Sigmoid colon (tissue), 4 donors: ENCODE measurements at regions not wholly inside any gene's neighbourhood (a gene's known extent, or its start where the extent isn't known, plus 50 kb on each side); places are given as distances from the start of the nearest gene placed in this dataset.

Experiments
- EP300 ChIP-seq, 4 donors: sonication (generic); formaldehyde crosslinking; IDR thresholded peaks; one replicate each; pipeline ENCODE4 v1.6.1; 2017; ENCODE audit warnings: antibody characterized with exemption in 4 of 4
- POLR2A ChIP-seq, 2 donors: fragments of 450-650 bp; IDR thresholded peaks; one replicate each; pipeline ENCODE4 v1.6.1; 2016; ENCODE audit warnings: antibody characterized with exemption in 2 of 2, mild to moderate bottlenecking in 2 of 2, moderate library complexity in 2 of 2
- POLR2AphosphoS5 ChIP-seq, 4 donors: sonication (generic); formaldehyde crosslinking; IDR thresholded peaks; one replicate each; pipeline ENCODE4 v1.6.1; 2017; ENCODE audit warnings: antibody characterized with exemption in 4 of 4
- TF ChIP-seq, protein P1 (sequence below), 4 experiments: fragments of 450-650 bp in 3 of 4; fragments of 200-600 bp in 1 of 4; IDR thresholded peaks; one replicate each; pipeline ENCODE4 v1.5.1; 2016 to 2019; ENCODE audit warnings: antibody characterized with exemption in 4 of 4, mild to moderate bottlenecking in 3 of 4, moderate library complexity in 2 of 4

DNA sequence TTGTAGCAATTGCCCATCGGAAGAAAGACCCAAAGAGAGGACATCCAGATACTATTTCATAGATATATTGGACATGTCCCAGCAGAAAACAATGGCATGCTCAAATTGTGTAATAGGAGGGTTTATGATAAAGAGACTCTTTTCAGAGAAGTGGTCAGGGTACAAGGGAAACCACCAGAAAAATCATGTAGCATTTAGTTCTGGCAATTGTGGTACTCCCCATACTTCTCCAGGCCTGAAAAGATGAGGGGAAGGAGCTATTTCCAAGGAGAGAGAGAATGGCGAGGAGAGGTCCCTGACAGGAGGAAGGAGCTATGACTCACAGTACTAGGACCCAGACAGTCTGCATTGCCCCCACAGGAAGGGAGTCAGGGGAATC, 68.4 kb upstream of the ADO start:
- TF ChIP-seq, protein P1, sequence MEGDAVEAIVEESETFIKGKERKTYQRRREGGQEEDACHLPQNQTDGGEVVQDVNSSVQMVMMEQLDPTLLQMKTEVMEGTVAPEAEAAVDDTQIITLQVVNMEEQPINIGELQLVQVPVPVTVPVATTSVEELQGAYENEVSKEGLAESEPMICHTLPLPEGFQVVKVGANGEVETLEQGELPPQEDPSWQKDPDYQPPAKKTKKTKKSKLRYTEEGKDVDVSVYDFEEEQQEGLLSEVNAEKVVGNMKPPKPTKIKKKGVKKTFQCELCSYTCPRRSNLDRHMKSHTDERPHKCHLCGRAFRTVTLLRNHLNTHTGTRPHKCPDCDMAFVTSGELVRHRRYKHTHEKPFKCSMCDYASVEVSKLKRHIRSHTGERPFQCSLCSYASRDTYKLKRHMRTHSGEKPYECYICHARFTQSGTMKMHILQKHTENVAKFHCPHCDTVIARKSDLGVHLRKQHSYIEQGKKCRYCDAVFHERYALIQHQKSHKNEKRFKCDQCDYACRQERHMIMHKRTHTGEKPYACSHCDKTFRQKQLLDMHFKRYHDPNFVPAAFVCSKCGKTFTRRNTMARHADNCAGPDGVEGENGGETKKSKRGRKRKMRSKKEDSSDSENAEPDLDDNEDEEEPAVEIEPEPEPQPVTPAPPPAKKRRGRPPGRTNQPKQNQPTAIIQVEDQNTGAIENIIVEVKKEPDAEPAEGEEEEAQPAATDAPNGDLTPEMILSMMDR (IDR thresholded peaks at IDR 0.05), result no peak
- TF ChIP-seq POLR2A (IDR thresholded peaks at IDR 0.05) (no peak), POLR2AphosphoS5 (IDR thresholded peaks at IDR 0.05) (no peak), EP300 (IDR thresholded peaks at IDR 0.05) (no peak)
